ENCODE measurements at regions not wholly inside any gene's neighbourhood (a gene's known extent, or its start where the extent isn't known, plus 50 kb on each side); places are given as distances from the start of the nearest gene placed in this dataset.

DNA sequence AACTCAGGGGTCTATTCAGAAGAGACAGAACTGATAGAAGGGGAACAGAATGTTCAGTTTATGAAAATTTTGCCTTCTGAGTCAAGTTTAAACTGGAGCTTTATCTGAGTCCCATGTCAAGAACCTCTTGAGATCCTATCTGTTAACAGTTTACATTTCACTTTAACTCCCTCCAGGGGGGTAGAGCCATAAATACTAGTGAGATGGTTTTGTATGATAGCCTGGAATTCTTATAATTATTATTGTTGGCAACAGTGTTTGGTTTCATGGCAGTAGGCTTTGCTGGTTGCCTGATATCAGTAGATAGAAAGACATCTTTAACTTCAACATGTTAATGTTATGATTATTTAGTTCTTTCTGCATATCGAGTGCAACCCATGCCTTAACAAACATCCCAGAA is 498.5 kb downstream of the INSC start:
- H3K9ac ChIP-seq (ENCODE audit: insufficient read length) = no peak overlapping the region
- H3K36me3 ChIP-seq (ENCODE audit: insufficient read depth, low read length) = no peaks in the 10 kb centered on the region
- H3K9me3 ChIP-seq (ENCODE audit: low read depth, low read length) = no peaks in the 10 kb centered on the region
- H3K4me3 ChIP-seq = no peak overlapping the region
- no peak for DNase-seq (ENCODE audit: low read depth, low spot score)
- TF ChIP-seq FOXP2 (optimal IDR thresholded peaks at IDR 0.05; ENCODE audit: control extremely low read depth, extremely low read length, insufficient read depth) = no peak
- H3K27ac ChIP-seq = no peak overlapping the region

DNA sequence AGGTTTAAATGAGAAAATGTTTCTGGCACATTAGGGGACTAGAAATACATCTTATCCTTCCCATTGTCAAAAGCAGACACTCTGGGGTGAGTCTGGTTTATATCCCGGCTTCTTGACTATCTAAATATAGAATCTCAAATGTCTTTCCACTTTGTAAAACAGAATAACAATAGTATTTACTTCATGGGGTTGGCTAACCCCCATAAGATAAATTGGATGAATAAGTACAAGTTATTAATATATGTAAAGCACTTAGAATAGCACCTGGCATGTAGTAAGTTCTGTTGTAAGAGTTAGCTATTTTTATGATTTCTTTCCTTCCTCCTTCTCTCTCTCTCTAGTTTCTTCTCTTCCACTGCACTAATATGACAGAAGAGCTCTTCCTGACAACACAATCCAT is 499.1 kb downstream of the INSC start:
- H3K9ac ChIP-seq (ENCODE audit: insufficient read length) = no peak overlapping the region
- no peak overlapping the region for H3K4me3 ChIP-seq
- DNase-seq (ENCODE audit: low read depth, low spot score) = no peak
- no peak overlapping the region for H3K27ac ChIP-seq
- TF ChIP-seq FOXP2 (optimal IDR thresholded peaks at IDR 0.05; ENCODE audit: control extremely low read depth, extremely low read length, insufficient read depth) = no peak
- no peak for TF ChIP-seq EZH2 (IDR thresholded peaks at IDR 0.05)
- TF ChIP-seq POLR2AphosphoS5 (IDR thresholded peaks at IDR 0.05; ENCODE audit: borderline replicate concordance, low read depth, low read length) = no peak
- no peaks in the 10 kb centered on the region for H3K9me3 ChIP-seq (ENCODE audit: low read depth, low read length)
- H3K36me3 ChIP-seq (ENCODE audit: insufficient read depth, low read length) = no peaks in the 10 kb centered on the region

DNA sequence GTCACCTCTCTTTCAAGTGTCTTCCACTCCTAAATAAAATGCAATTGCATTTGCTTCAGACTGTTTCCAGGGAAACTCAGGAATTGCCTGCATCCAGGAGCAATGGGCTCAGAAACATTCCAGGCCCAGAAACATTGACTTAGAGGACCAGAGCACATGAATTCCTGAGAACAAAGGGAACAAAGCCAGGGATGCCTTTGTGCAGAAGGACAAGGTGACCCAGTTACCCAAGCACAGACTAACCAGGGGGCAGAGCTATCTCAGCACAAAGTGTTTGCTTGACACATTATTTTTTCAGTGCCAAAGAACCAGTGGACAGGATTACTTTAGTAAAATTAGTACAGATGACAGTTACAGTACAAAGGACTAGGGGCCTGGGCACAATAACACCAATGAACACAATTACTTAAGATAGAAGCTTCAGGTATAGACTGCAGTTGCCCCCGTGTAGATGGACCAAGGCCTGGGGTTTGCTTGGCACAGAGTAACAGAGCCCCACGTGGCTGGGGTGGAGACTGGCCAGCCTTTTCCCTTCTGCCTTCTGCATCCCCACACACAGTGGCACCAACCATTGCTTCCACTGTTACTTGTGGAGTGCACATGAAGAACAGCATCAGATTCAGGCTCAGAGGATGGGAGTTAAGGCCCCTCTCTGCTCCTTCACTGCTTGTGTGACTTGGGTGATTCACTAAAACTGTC is 500.8 kb downstream of the INSC start:
- Histone ChIP-seq H3K9me3 (ENCODE audit: low read depth, low read length) (no peaks in the 10 kb centered on the region), H3K36me3 (ENCODE audit: insufficient read depth, low read length) (no peaks in the 10 kb centered on the region), H3K4me3 (no peak overlapping the region), H3K27ac (no peak overlapping the region), H3K9ac (ENCODE audit: insufficient read length) (no peak overlapping the region)
- DNase-seq (ENCODE audit: low read depth, low spot score) = no peak
- TF ChIP-seq FOXP2 (optimal IDR thresholded peaks at IDR 0.05; ENCODE audit: control extremely low read depth, extremely low read length, insufficient read depth) (no peak), EZH2 (IDR thresholded peaks at IDR 0.05) (no peak)

DNA sequence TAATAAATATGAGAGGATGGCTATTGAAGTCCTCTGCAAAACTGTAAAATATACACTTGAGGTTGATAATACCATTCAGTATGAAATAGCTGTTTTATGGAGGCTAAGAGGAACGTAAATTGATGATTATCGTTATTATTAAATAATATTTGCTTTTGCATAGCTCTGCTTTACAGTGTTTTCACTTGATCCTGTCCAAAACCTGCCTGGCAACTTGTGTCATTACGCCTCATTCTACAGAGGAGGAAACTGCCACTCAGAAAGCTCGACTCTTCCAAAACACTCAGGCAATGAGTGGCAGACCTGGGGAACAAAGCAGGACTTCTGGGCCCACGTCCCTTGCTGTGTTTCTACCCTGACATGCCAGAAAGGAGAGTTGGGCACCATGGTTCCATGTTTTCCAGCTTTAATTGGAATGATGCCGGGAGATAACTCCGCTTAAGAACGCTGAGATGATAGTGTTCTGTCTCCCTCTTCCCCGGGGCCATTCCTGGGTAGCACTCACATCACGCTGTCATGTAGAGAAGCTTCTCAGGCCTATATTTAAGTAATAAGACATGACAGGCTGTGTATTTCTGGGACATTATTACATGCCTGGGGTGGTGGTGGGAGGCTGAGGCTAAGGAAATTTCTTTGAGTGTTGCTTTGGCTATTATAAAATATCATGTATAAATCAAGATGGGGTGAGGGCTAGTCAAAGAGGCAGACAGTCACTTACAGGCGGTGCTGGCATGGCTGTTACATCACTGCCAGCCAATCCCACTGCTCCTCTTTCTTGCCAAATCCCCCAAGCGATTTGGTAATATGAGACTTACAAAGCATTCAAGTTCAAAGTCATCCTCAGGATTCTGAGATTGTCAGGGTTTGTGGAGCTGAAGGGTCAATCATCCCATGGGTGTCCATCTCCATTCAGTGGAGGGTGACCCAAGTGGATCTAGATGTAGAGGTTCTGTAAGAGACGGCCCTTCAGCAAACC is 501.7 kb downstream of the INSC start:
- DNase-seq (ENCODE audit: low read depth, low spot score) = no peak
- Histone ChIP-seq H3K9ac (ENCODE audit: insufficient read length) (no peak overlapping the region), H3K27ac (no peak overlapping the region), H3K4me3 (no peak overlapping the region), H3K9me3 (ENCODE audit: low read depth, low read length) (no peaks in the 10 kb centered on the region), H3K36me3 (ENCODE audit: insufficient read depth, low read length) (no peaks in the 10 kb centered on the region)
- TF ChIP-seq EZH2 (IDR thresholded peaks at IDR 0.05) (no peak), FOXP2 (optimal IDR thresholded peaks at IDR 0.05; ENCODE audit: control extremely low read depth, extremely low read length, insufficient read depth) (no peak), POLR2AphosphoS5 (IDR thresholded peaks at IDR 0.05; ENCODE audit: borderline replicate concordance, low read depth, low read length) (no peak)

DNA sequence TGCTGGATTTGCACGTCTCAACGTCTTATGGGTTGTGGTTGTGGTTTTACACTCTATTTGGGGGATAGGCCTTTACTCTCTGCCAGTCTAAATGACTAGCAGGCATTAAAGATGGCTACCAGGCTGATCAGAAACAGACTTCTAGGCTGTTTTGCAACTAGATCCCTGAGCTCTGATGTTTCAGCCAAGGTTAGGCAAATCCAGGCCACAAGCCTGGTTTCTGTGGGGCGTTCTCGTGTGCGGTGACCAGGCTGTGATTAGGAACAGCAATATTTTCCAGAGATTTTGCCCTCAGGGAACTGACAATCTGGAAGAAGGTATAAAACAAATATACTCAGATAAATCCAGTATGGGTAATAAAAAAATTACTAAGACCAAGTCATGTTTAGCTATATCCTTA is 502.4 kb downstream of the INSC start:
- no peak overlapping the region for H3K9ac ChIP-seq (ENCODE audit: insufficient read length)
- no peak for TF ChIP-seq POLR2AphosphoS5 (IDR thresholded peaks at IDR 0.05; ENCODE audit: borderline replicate concordance, low read depth, low read length)
- no peak for TF ChIP-seq FOXP2 (optimal IDR thresholded peaks at IDR 0.05; ENCODE audit: control extremely low read depth, extremely low read length, insufficient read depth)
- TF ChIP-seq EZH2 (IDR thresholded peaks at IDR 0.05) = no peak
- no peak overlapping the region for H3K27ac ChIP-seq
- H3K9me3 ChIP-seq (ENCODE audit: low read depth, low read length) = no peaks in the 10 kb centered on the region
- no peak for DNase-seq (ENCODE audit: low read depth, low spot score)
- H3K4me3 ChIP-seq = no peak overlapping the region
- H3K36me3 ChIP-seq (ENCODE audit: insufficient read depth, low read length) = no peaks in the 10 kb centered on the region

DNA sequence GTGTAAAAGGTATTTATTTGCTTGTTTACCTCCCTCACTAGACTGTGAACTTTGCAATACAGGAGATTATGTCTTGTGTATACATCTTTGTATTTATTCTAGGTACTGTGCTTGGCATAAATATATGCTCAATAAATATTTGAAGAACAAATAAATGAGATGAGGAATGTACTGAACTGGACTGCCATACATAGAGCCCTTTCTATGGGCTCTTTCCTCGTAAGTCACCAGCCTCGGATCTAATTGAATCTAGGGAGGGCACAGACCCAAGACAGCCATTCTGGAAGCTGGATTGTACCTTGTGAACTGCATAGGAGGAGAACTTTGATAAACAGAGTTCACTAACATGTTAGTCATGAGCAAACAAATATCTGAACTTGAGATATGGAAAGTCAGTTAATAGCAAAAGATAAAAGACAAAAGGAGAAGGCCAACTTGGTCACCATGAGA is 503.9 kb downstream of the INSC start:
- TF ChIP-seq FOXP2 (optimal IDR thresholded peaks at IDR 0.05; ENCODE audit: control extremely low read depth, extremely low read length, insufficient read depth) (no peak), EZH2 (IDR thresholded peaks at IDR 0.05) (no peak), POLR2AphosphoS5 (IDR thresholded peaks at IDR 0.05; ENCODE audit: borderline replicate concordance, low read depth, low read length) (no peak)
- no peaks in the 10 kb centered on the region for H3K9me3 ChIP-seq (ENCODE audit: low read depth, low read length)
- H3K9ac ChIP-seq (ENCODE audit: insufficient read length) = no peak overlapping the region
- DNase-seq (ENCODE audit: low read depth, low spot score) = no peak
- no peak overlapping the region for H3K27ac ChIP-seq
- no peak overlapping the region for H3K4me3 ChIP-seq
- no peaks in the 10 kb centered on the region for H3K36me3 ChIP-seq (ENCODE audit: insufficient read depth, low read length)

DNA sequence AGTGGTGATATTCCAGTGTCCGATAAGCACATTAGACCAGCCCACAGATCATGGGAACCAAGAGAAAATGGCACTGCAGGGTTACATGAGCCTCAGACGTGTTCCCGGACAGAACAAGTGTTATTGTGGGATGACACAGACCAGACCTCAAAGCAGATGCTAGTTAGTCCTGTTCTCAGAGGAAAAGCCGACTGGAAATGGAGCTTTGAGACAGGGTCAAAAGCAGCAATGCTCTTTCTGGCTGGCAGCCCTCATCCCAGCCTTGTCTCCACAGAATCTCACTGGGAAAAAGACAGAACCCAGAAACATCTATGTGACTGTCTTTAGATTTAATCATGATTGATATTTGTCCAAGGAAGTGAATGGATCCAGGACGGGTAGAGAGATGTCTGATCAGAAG is 506.8 kb downstream of the INSC start:
- no peaks in the 10 kb centered on the region for H3K9me3 ChIP-seq (ENCODE audit: low read depth, low read length)
- H3K36me3 ChIP-seq (ENCODE audit: insufficient read depth, low read length) = no peaks in the 10 kb centered on the region
- H3K9ac ChIP-seq (ENCODE audit: insufficient read length) = no peak overlapping the region
- no peak overlapping the region for H3K27ac ChIP-seq
- TF ChIP-seq POLR2AphosphoS5 (IDR thresholded peaks at IDR 0.05; ENCODE audit: borderline replicate concordance, low read depth, low read length) (no peak), FOXP2 (optimal IDR thresholded peaks at IDR 0.05; ENCODE audit: control extremely low read depth, extremely low read length, insufficient read depth) (no peak), EZH2 (IDR thresholded peaks at IDR 0.05) (no peak)
- DNase-seq (ENCODE audit: low read depth, low spot score) = no peak
- no peak overlapping the region for H3K4me3 ChIP-seq

DNA sequence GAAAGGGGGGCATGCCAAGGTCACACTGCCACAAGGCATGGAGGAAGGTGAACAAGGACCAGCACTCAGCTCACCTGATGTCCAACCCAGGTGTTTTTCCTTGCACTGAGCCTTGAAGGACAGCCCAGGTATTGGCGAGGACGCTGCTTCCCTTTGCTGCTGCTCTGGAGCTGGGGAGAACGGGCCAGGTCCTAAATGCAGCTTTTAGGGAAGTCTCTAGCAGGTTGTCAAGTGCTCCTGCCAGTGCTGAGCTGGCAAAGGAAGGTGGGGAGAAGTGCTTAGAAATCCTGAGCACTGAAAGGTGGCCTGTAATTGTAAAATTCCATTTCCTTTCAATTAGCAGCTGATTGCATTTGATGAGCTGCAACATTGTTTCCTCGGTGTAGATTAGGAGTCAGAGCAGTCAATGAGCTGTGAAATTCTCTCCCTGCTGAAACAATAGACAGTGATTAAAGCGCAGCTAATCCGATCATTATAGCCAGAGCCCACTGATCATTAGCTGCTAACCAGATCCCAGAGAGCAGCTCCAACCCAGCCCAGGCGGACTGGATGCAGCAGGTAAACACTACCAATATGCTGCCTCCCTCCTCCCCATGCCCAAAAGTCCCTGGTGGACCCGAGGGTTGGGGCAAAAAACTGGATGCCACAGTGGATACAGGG is 507.6 kb downstream of the INSC start:
- DNase-seq (ENCODE audit: low read depth, low spot score) = no peak
- H3K27ac ChIP-seq = no peak overlapping the region
- H3K4me3 ChIP-seq = no peak overlapping the region
- H3K9ac ChIP-seq (ENCODE audit: insufficient read length) = no peak overlapping the region
- no peaks in the 10 kb centered on the region for H3K36me3 ChIP-seq (ENCODE audit: insufficient read depth, low read length)
- TF ChIP-seq FOXP2 (optimal IDR thresholded peaks at IDR 0.05; ENCODE audit: control extremely low read depth, extremely low read length, insufficient read depth) (no peak), EZH2 (IDR thresholded peaks at IDR 0.05) (no peak), POLR2AphosphoS5 (IDR thresholded peaks at IDR 0.05; ENCODE audit: borderline replicate concordance, low read depth, low read length) (no peak)
- no peaks in the 10 kb centered on the region for H3K9me3 ChIP-seq (ENCODE audit: low read depth, low read length)

All from SK-N-MC (cell line).